Stimulated activated CD4-positive, alpha-beta T cell treated with anti-CD3 and anti-CD28 coated beads, Interleukin-1b, Interleukin-23, amount 100 ng/mL, for 48 hours (primary cell): ENCODE measurements at regions not wholly inside any gene's neighbourhood (a gene's known extent, or its start where the extent isn't known, plus 50 kb on each side); places are given as distances from the start of the nearest gene placed in this dataset.

Experiments
- DNase-seq: peaks from one replicate; pipeline ENCODE4 v3.0.0-alpha.2; 2020

DNA sequence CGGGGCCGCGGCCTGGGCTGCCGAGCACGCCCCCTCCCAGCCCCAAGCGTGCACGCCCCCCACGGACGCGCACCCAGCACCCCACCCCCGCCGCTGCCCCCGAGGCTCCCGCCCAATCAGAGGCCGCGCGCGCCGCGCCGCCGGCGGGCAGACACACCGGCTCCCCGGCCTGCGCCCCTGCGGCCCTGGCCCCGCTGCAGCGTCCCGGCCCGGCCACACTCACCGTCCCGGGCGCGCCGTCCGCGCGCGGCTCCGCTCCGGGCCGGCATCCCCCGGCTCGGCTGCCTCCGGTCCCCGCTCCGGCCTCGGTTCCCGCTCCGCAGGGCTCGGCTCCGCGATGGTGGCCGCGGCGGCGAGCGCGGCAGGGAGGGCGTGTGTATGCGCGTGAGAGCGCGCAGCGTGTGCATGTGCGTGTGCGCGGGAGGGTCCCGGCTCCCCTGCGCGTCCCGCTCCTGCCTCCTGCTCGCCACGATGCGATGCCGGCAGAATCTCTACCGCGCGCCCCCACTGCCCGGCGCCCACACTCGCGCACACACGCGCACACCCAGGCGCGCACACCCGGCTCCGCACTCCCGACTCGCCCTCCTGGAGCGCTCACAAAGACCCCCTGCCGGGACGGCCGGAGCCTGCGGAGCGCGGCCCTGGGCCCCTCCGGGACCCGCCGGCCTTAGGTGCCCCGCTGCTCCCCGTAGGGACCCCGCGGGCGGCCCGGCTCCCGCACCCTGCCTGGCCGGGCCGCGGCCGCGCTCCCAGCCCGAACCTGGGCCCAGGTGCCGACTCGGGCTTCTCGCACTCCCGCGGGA lies 186.5 kb upstream of the LINGO1 start:
- DNase-seq: no peak

- no peak for DNase-seq
Measured at GRCh38 chr15:77818484-77819047, 185.9 kb upstream of the LINGO1 start.

DNA sequence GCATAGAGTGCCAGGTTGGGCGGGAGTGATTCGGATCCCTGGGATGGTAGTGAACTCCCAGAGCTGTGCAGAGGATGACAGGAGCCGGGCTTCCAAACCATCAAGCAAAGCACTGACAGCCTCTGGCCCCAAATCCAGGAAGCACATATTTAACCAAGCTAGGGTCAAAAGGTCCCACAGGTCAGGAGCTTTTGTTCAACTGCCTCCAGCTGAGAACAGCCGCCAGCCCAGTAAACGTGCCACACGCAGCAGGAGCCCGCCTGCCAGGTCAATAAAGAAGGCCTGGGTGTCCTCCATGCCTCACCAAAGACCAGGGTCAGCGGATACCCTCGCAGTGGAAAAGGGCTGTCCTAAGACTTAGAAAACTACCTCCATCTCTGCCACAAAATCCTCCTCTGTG lies 184.7 kb upstream of the LINGO1 start:
- DNase-seq: no peak

DNA sequence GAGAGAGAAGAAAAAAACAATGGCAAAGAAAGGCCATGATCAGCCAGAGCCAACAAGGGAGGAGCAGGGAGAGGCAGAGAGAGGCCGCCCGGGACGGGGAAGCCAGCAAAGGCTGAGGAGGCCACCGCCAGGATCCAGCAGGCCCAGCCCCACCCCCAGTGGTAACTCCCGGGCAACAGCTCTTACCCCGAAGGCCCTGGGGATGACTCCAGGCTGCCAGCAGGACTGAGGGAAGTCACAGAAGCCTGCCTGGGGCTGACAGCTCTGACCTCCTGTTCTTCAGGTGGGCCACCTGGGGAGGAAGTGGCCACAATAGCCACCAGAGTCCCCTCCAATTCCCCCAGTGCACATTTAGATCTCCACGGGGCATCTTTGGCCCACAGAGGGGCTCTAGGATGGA lies 184.3 kb upstream of the LINGO1 start:
- DNase-seq: no peak

DNA sequence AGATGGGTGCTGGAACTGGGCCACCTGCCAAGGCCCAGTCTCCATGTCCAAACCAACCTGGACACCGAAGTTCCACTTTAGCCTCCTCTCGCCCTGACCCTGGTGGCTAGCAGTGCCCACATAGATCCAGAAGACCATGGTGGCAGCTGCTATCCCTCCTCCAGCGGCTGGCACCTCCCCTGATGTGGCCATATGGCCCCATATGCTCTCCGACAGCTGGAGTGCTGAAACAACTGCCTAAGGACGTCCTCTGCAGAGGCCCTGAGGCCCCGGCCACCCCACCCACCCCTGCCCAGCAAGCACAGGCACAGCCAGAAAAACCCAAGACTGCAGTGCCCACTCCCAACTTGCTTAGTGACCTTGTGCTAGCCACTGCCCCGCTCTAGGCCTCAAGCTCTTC lies 182.3 kb upstream of the LINGO1 start:
- no peak for DNase-seq

GRCh38 chr15:77812664-77813063 lies 180.0 kb upstream of the LINGO1 start:
- DNase-seq: no peak

- no peak for DNase-seq
Measured at GRCh38 chr15:77811270-77811669, 178.6 kb upstream of the LINGO1 start.

DNA sequence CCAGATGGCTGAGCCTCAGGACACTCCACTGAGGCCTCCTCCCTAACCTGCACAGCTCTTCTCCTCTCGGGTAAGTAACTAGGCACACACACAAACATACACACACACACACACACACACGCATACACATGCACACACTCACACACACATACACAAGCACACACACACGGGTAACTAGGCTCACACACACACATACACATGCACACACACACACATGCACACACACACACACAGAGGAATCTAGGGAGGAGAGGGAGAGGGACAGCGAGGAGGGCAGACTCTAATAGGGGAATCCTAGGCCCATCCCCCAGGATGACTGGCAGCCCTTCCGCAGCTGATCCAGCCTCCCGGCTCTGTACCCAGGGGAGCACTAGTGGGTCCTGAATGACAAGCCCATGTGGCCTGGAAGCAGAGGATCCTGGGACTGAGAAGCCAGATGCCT lies 177.4 kb upstream of the LINGO1 start:
- DNase-seq: no peak

GRCh38 chr15:77808581-77809177 lies 176.0 kb upstream of the LINGO1 start:
- DNase-seq: no peak

GRCh38 chr15:77808075-77808474 lies 175.4 kb upstream of the LINGO1 start:
- DNase-seq: no peak

DNA sequence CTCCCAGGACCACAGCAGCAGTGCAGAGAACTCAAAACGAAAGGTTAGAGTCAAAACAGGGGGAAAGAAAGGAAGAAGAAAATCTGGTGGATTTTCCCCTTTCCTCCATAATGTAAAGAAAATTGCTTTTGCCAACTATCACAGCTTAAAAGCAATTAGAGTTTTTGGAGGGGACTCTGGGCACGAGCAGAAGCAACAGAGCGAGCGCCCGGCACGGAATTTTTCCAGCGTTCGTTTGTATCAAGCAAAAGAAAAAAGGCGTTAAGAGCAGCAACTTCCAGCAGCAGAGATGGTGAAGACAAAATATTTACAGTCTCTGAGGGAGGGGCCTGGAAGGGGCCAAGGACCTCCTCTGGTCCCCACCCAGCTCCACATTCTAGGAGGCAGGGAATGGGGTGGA lies 174.9 kb upstream of the LINGO1 start:
- no peak for DNase-seq

- no peak for DNase-seq
Measured at GRCh38 chr15:77807115-77807514, 174.4 kb upstream of the LINGO1 start.

GRCh38 chr15:77804210-77804609 lies 171.5 kb upstream of the LINGO1 start:
- DNase-seq: no peak

- DNase-seq: no peak
Measured at GRCh38 chr15:77803487-77803886, 170.8 kb upstream of the LINGO1 start.

DNA sequence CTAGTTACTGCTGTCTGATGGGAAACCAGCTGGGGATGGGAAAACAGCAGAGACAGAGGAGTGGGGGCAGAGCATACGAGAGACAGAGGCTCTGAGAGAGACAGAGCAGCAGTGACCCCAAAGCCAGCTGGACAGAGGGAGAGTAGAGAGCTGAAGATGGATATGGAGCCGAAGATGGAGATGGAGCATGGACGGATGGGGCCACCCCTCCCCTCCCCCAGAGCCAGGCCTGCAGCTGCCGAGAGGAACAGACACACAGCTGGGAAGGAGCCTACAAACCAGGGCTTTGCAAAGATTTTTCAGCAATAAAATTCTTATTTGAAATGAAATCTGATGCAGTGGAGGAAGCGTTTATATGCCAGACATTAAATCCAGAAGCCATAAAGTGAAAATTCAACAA lies 167.6 kb upstream of the LINGO1 start:
- no peak for DNase-seq

DNA sequence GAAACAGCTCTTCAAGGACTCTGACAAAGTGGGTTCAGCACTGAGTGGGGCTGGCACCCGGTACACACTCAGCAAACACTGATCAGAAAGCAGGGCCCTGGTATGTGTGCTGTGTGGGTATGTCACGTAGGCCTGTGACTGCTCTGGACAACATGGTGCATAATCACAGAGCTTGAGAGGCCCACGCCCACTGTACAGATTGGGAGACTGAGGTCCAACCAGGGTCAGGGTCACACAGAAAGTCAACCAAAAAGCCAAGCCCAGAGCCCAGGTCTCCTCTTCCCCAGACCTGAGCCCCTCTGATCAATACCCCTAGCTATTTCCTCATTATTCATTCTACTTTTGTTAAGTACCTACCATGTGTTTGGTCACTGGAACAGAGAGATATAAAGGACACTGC lies 166.1 kb upstream of the LINGO1 start:
- no peak for DNase-seq

GRCh38 chr15:77798151-77798835 lies 165.6 kb upstream of the LINGO1 start:
- no peak for DNase-seq

DNA sequence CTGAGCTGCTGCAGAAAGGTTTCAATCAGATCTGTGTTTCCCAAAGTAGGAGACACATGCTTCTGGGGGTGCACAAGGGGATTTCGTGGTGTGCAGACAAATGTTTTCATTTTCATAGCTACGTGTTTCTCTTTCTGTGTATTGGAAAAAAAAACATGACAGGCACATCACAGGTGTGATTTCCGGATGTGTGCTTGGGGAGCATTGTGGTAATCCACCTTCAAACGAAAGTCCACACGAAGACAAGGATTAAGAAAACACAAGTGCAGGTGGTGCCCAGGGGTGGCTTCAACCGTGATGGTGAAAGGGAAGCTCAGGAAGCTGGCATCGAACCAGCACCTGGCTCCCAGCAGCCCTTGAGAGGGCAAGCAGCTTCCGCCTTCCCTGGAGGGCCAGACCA lies 164.6 kb upstream of the LINGO1 start:
- DNase-seq: no peak

- DNase-seq: no peak
Measured at GRCh38 chr15:77796046-77796729, 163.5 kb upstream of the LINGO1 start.

GRCh38 chr15:77795446-77795845 lies 162.7 kb upstream of the LINGO1 start:
- no peak for DNase-seq

GRCh38 chr15:77791941-77792340 lies 159.2 kb upstream of the LINGO1 start:
- no peak for DNase-seq

DNA sequence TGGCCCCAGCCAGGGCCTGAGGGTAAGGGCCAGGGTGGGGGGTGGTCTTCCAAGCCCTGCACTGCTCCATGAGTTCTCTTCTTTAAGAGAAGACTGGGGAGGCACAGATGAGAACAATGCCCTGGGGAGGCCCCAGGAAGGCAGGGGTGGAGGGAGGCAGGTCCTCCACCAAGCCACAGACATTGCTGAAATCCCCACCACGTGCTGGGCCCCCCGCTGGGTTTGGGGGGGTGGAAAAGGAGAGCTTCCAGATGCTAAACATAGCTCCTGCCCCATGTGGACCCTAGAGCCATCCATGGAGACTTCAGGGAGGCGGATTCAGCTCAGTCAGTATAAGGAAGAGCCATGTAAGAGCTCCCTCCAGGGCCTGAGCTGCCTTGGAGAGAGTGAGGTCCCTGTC lies 157.8 kb upstream of the LINGO1 start:
- DNase-seq: no peak

DNA sequence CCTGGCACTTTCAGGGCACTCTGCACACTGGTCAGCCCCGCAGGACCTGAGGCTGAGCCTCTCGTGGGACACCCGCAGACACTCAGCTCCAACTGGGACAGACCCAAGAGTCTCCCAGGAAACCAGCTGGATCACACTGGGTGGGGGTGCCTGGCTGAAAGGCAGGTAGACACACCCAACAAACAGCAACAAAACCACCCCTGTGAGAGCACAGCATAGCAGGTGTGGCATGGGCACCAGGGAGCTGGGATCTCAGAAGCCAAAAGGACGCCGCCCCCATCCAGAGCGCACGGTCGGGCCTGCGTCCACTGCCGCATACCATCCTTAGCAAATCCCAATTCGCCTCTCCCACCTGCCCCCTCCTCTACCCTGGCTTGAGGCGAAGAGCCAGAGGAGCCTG lies 154.2 kb upstream of the LINGO1 start:
- DNase-seq: no peak
